Thyroid gland (tissue), 4 donors: ENCODE measurements at regions not wholly inside any gene's neighbourhood (a gene's known extent, or its start where the extent isn't known, plus 50 kb on each side); places are given as distances from the start of the nearest gene placed in this dataset.

Source experiments
- DNase-seq, 2 donors: peaks; one replicate each; pipeline ENCODE4 v3.0.0-alpha.2; 2019
- H3K27ac ChIP-seq, 3 donors: fragments of 200-600 bp; sonication (generic); 1 replicate in 2 of 3; 2 replicates in 1 of 3; pipeline ENCODE4 v1.5.1; 2016 to 2019; ENCODE audit warnings: mild to moderate bottlenecking in 1 of 3, moderate library complexity in 1 of 3
- H3K27me3 ChIP-seq: fragments of 200-600 bp; sonication (generic); one replicate; pipeline ENCODE4 v1.5.1; 2019
- H3K36me3 ChIP-seq, 2 donors: fragments of 200-600 bp; sonication (generic); one replicate each; pipeline ENCODE4 v1.5.1; 2016 to 2019
- H3K4me1 ChIP-seq, 2 donors: fragments of 200-600 bp; sonication (generic); one replicate each; pipeline ENCODE4 v1.5.1; 2017 to 2019
- H3K4me3 ChIP-seq, 3 donors: fragments of 200-600 bp; sonication (generic); replicated peaks in 1 of 3; 1 replicate in 2 of 3; 2 replicates in 1 of 3; pipeline ENCODE4 v1.5.1; 2016; ENCODE audit warnings: mild to moderate bottlenecking in 1 of 3
- H3K9me3 ChIP-seq: fragments of 200-600 bp; sonication (generic); one replicate; pipeline ENCODE4 v1.5.1; 2017
- POLR2A ChIP-seq, 2 donors: fragments of 450-650 bp; IDR thresholded peaks; one replicate each; pipeline ENCODE4 v1.6.1; 2017; ENCODE audit warnings: antibody characterized with exemption in 2 of 2, mild to moderate bottlenecking in 2 of 2, moderate library complexity in 1 of 2
- WGBS, 2 donors: methylation state at CpG; one replicate each; pipeline ENCODE4 v1.1.5; 2017; 5-methylcytosine and 5-hydroxymethylcytosine counted together
- intact Hi-C: fragments of 100-400 bp; cut with DNase I; formaldehyde crosslinking; loops from one replicate; pipeline ENCODE4 v1.15.1; 2023
- TF ChIP-seq, protein P1 (sequence below), 6 experiments: fragments of 200-600 bp in 3 of 6; fragments of 450-650 bp in 3 of 6; sonication (generic) in 3 of 6; IDR thresholded peaks; one replicate each; pipeline ENCODE4 v1.5.1; 2016 to 2019; ENCODE audit warnings: antibody characterized with exemption in 6 of 6, mild to moderate bottlenecking in 2 of 6, inconsistent platforms in 1 of 6, moderate library complexity in 1 of 6

- no peak for DNase-seq
- H3K36me3 ChIP-seq, result no peaks in the 10 kb centered on the region
- no peaks in the 10 kb centered on the region for H3K27me3 ChIP-seq
- no peaks in the 10 kb centered on the region for H3K9me3 ChIP-seq
- no peak overlapping the region for H3K27ac ChIP-seq
- intact Hi-C loops, result no loop called here
- no peak overlapping the region for H3K4me3 ChIP-seq
- WGBS, 2 donors, result 86 to 94% methylated on average over 5 of the region's 5 CpGs
- H3K4me1 ChIP-seq, result no peaks in the 10 kb centered on the region
- TF ChIP-seq, protein P1, sequence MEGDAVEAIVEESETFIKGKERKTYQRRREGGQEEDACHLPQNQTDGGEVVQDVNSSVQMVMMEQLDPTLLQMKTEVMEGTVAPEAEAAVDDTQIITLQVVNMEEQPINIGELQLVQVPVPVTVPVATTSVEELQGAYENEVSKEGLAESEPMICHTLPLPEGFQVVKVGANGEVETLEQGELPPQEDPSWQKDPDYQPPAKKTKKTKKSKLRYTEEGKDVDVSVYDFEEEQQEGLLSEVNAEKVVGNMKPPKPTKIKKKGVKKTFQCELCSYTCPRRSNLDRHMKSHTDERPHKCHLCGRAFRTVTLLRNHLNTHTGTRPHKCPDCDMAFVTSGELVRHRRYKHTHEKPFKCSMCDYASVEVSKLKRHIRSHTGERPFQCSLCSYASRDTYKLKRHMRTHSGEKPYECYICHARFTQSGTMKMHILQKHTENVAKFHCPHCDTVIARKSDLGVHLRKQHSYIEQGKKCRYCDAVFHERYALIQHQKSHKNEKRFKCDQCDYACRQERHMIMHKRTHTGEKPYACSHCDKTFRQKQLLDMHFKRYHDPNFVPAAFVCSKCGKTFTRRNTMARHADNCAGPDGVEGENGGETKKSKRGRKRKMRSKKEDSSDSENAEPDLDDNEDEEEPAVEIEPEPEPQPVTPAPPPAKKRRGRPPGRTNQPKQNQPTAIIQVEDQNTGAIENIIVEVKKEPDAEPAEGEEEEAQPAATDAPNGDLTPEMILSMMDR (IDR thresholded peaks at IDR 0.05), result no peak
- no peak for TF ChIP-seq POLR2A (IDR thresholded peaks at IDR 0.05)
These were observed 52.2 kb upstream of the C10orf90 start for GRCh38 chr10:126722726-126723125.

DNA sequence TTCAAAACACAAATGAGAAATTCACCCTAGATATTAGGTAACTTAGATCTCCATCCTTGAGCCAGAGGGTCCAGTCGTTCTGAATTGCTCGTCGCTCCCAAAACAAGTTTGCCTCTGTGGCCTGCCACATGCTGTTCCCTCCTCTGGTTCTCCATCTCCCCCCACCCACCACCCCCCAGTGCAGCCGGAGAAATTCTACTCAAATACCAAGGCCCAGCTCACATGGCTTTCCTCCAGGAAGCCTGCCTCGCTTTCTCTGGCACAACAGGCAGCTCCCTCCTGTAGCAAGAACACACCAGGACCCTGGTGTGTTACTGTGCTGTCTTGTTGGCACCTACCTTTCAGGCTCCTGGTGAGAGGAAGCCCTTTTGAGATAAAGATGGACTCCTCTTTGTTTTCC is 52.7 kb upstream of the C10orf90 start:
- intact Hi-C loops, result no loop called here
- H3K36me3 ChIP-seq, result no peaks in the 10 kb centered on the region
- H3K4me1 ChIP-seq, result no peaks in the 10 kb centered on the region
- 80 to 91% methylated on average over 4 to 5 of the region's 5 CpGs for WGBS, 2 donors
- DNase-seq, result no peak
- TF ChIP-seq, protein P1 (IDR thresholded peaks at IDR 0.05), result no peak
- no peak for TF ChIP-seq POLR2A (IDR thresholded peaks at IDR 0.05)
- H3K4me3 ChIP-seq, result no peak overlapping the region
- no peaks in the 10 kb centered on the region for H3K27me3 ChIP-seq
- H3K27ac ChIP-seq, result no peak overlapping the region
- no peaks in the 10 kb centered on the region for H3K9me3 ChIP-seq

- no peak overlapping the region for H3K27ac ChIP-seq
- no peaks in the 10 kb centered on the region for H3K9me3 ChIP-seq
- H3K4me3 ChIP-seq, result no peak overlapping the region
- DNase-seq, result no peak
- H3K36me3 ChIP-seq, result no peaks in the 10 kb centered on the region
- H3K4me1 ChIP-seq, result no peaks in the 10 kb centered on the region
- intact Hi-C loops, result no loop called here
- H3K27me3 ChIP-seq, result no peaks in the 10 kb centered on the region
- TF ChIP-seq POLR2A (IDR thresholded peaks at IDR 0.05), result no peak
- TF ChIP-seq, protein P1 (IDR thresholded peaks at IDR 0.05), result no peak
- 81 to 89% methylated on average over 5 to 6 of the region's 6 CpGs for WGBS, 2 donors
These were observed 58.9 kb upstream of the C10orf90 start for GRCh38 chr10:126729314-126729870.

- WGBS, 2 donors, result 79 to 85% methylated on average over 4 of the region's 4 CpGs
- no peak for DNase-seq
- no peak overlapping the region for H3K4me3 ChIP-seq
- intact Hi-C loops, result no loop called here
- no peaks in the 10 kb centered on the region for H3K9me3 ChIP-seq
- H3K36me3 ChIP-seq, result no peaks in the 10 kb centered on the region
- no peak overlapping the region for H3K27ac ChIP-seq
- peaks cover 0 to 5% of the 10 kb centered on the region in 2 donors for H3K4me1 ChIP-seq
- TF ChIP-seq POLR2A (IDR thresholded peaks at IDR 0.05), result no peak
- TF ChIP-seq, protein P1 (IDR thresholded peaks at IDR 0.05), result no peak
- H3K27me3 ChIP-seq, result no peaks in the 10 kb centered on the region
These were observed 60.5 kb upstream of the C10orf90 start for GRCh38 chr10:126730856-126731609.

- TF ChIP-seq, protein P1 (IDR thresholded peaks at IDR 0.05), result no peak
- TF ChIP-seq POLR2A (IDR thresholded peaks at IDR 0.05), result no peak
- no peak for DNase-seq
- no peak overlapping the region for H3K4me3 ChIP-seq
- H3K9me3 ChIP-seq, result no peaks in the 10 kb centered on the region
- peaks cover 0 to 5% of the 10 kb centered on the region in 2 donors for H3K4me1 ChIP-seq
- H3K27me3 ChIP-seq, result no peaks in the 10 kb centered on the region
- intact Hi-C loops, result no loop called here
- H3K27ac ChIP-seq, result no peak overlapping the region
- H3K36me3 ChIP-seq, result no peaks in the 10 kb centered on the region
These were observed 61.1 kb upstream of the C10orf90 start for GRCh38 chr10:126731610-126731990.
